SK-N-SH (cell line): ENCODE measurements at regions not wholly inside any gene's neighbourhood (a gene's known extent, or its start where the extent isn't known, plus 50 kb on each side); places are given as distances from the start of the nearest gene placed in this dataset.

ENCODE experiments used
- CTCF ChIA-PET: fragments of 300-600, 350-600 bp; formaldehyde crosslinking; extraction: SDS; loops from one replicate; lab custom pipeline; 2021; lab: Yijun Ruan, JAX
- POLR2A ChIA-PET: fragments of 350-600 bp; sonication (Branson Sonifier 250); formaldehyde crosslinking; extraction: SDS; loops from one replicate; lab custom pipeline; 2020; ENCODE audit warnings: antibody characterized with exemption, inconsistent platforms; lab: Yijun Ruan, JAX
- DNase-seq: peaks from one replicate; pipeline ENCODE4 v3.0.0; 2012
- H2AFZ ChIP-seq: fragments of 200-600 bp; sonication (generic); 2 replicates; pipeline ENCODE4 v1.8.1; 2016; ENCODE audit warnings: antibody characterized with exemption, mild to moderate bottlenecking, low read depth
- H3F3A ChIP-seq: fragments of 200-600 bp; sonication (generic); replicated peaks from 2 replicates; pipeline ENCODE3; 2016; ENCODE audit warnings: antibody characterized with exemption, mild to moderate bottlenecking; ENCODE audit not compliant: insufficient read depth
- H3K27ac ChIP-seq, 2 experiments: fragments of 200-500 bp in 1 of 2; fragments of 200-600 bp in 1 of 2; sonication (Bioruptor generic) in 1 of 2; sonication (generic), shearing (Covaris generic) in 1 of 2; 2 replicates each; pipeline versions ENCODE4 v1.5.1 to v1.6.1; 2014 to 2016; ENCODE audit warnings: low read depth in 2 of 2, inconsistent platforms in 1 of 2, low read length in 1 of 2, mild to moderate bottlenecking in 1 of 2, mixed read lengths in 1 of 2
- H3K27me3 ChIP-seq: fragments of 200-600 bp; sonication (generic), shearing (Covaris generic); 2 replicates; pipeline ENCODE4 v1.6.1; 2016; ENCODE audit warnings: mixed run types; ENCODE audit not compliant: insufficient read depth
- H3K36me3 ChIP-seq, 2 experiments: fragments of 200-500 bp in 1 of 2; fragments of 200-600 bp in 1 of 2; sonication (Bioruptor generic) in 1 of 2; sonication (generic) in 1 of 2; replicated peaks in 1 of 2; 2 replicates each; pipeline versions ENCODE3 to v1.5.1; 2014 to 2016; ENCODE audit warnings: low read length in 1 of 2, mild to moderate bottlenecking in 1 of 2; ENCODE audit not compliant: insufficient read depth in 2 of 2, control insufficient read depth in 1 of 2
- H3K4me1 ChIP-seq, 2 experiments: fragments of 200-500 bp in 1 of 2; fragments of 200-600 bp in 1 of 2; sonication (Bioruptor generic) in 1 of 2; sonication (generic), shearing (Covaris generic) in 1 of 2; 2 replicates each; pipeline versions ENCODE4 v1.5.1 to v1.6.1; 2014 to 2016; ENCODE audit warnings: low read depth in 1 of 2, low read length in 1 of 2, mixed run types in 1 of 2; ENCODE audit not compliant: insufficient read depth in 2 of 2, control insufficient read depth in 1 of 2
- H3K4me2 ChIP-seq: fragments of 200-600 bp; sonication (generic), shearing (Covaris generic); 2 replicates; pipeline ENCODE4 v1.6.1; 2017; ENCODE audit warnings: mixed run types
- H3K4me3 ChIP-seq, 2 experiments: fragments of 200-500 bp in 1 of 2; fragments of 200-600 bp in 1 of 2; sonication (Bioruptor generic) in 1 of 2; sonication (generic), shearing (Covaris generic) in 1 of 2; 2 replicates each; pipeline versions ENCODE4 v1.5.1 to v1.8.1; 2014 to 2016; ENCODE audit warnings: low read depth in 2 of 2, inconsistent platforms in 1 of 2, low read length in 1 of 2, mild to moderate bottlenecking in 1 of 2, mixed read lengths in 1 of 2, moderate library complexity in 1 of 2
- H3K79me2 ChIP-seq: fragments of 200-600 bp; sonication (generic); 2 replicates; pipeline ENCODE4 v1.8.1; 2017; ENCODE audit warnings: mild to moderate bottlenecking; ENCODE audit not compliant: insufficient read depth
- H3K9ac ChIP-seq: fragments of 200-600 bp; sonication (generic); 2 replicates; pipeline ENCODE4 v1.6.1; 2017; ENCODE audit warnings: mixed run types
- H3K9me2 ChIP-seq: fragments of 200-600 bp; sonication (generic); 2 replicates; pipeline ENCODE4 v1.6.1; 2017; ENCODE audit warnings: mixed run types
- H3K9me3 ChIP-seq: fragments of 200-600 bp; sonication (generic); 2 replicates; pipeline ENCODE4 v1.6.1; 2017; ENCODE audit warnings: mixed run types, mild to moderate bottlenecking, moderate library complexity
- H4K20me1 ChIP-seq: fragments of 200-600 bp; sonication (generic); 2 replicates; pipeline ENCODE4 v1.6.1; 2017; ENCODE audit warnings: mild to moderate bottlenecking, mixed run types; ENCODE audit not compliant: insufficient read depth
- CHD2 ChIP-seq: fragments of 150-350 bp; IDR thresholded peaks from 2 replicates; pipeline ENCODE4 v1.6.1; 2018; ENCODE audit warnings: low read length; ENCODE audit not compliant: partially characterized antibody
- CTCF ChIP-seq: fragments of 200-600 bp; sonication (generic); IDR thresholded peaks from 2 replicates; pipeline ENCODE4 v1.6.1; 2017; ENCODE audit warnings: antibody characterized with exemption, mild to moderate bottlenecking, moderate library complexity
- FOXJ3 ChIP-seq: sonication (generic); formaldehyde crosslinking; IDR thresholded peaks from 2 replicates; pipeline ENCODE4 v1.5.1; 2020; ENCODE audit warnings: mild to moderate bottlenecking, missing genetic modification reagents
- GABPA ChIP-seq: IDR thresholded peaks from 2 replicates; pipeline ENCODE4 v1.4.0; 2012; ENCODE audit warnings: low read depth, mild to moderate bottlenecking
- GATA2 ChIP-seq: sonication (generic); formaldehyde crosslinking; IDR thresholded peaks from 2 replicates; pipeline ENCODE4 v1.5.0; 2020; ENCODE audit warnings: mild to moderate bottlenecking, missing genetic modification reagents
- IRF3 ChIP-seq: fragments of 150-350 bp; IDR thresholded peaks from 2 replicates; pipeline ENCODE4 v1.6.1; 2016; ENCODE audit warnings: mild to moderate bottlenecking, low read depth, low read length
- JUND ChIP-seq: IDR thresholded peaks from 2 replicates; pipeline ENCODE4 v1.4.0; 2012
- NFIC ChIP-seq: IDR thresholded peaks from 2 replicates; pipeline ENCODE4 v1.4.0; 2012; ENCODE audit warnings: borderline replicate concordance
- NRF1 ChIP-seq: IDR thresholded peaks from 2 replicates; pipeline ENCODE4 v1.6.1; 2012; ENCODE audit warnings: low read depth, mild to moderate bottlenecking, low read length
- PBX3 ChIP-seq: IDR thresholded peaks from 2 replicates; pipeline ENCODE4; 2012
- RCOR1 ChIP-seq: fragments of 150-350 bp; IDR thresholded peaks from 2 replicates; pipeline ENCODE4 v1.6.1; 2017; ENCODE audit warnings: antibody characterized with exemption, low read length
- RFX5 ChIP-seq: IDR thresholded peaks from 2 replicates; pipeline ENCODE4 v1.6.1; 2012; ENCODE audit warnings: mild to moderate bottlenecking, improper control_type of control experiment, low read length
- SIN3A ChIP-seq: IDR thresholded peaks from 2 replicates; pipeline ENCODE4 v1.6.1; 2012; ENCODE audit warnings: low read depth, mild to moderate bottlenecking, low read length, moderate library complexity, borderline replicate concordance
- SMC3 ChIP-seq: IDR thresholded peaks from 2 replicates; pipeline ENCODE4 v1.6.1; 2012; ENCODE audit warnings: low read depth, low read length, improper control_type of control experiment
- TAF1 ChIP-seq: IDR thresholded peaks from 2 replicates; pipeline ENCODE4 v1.6.1; 2012; ENCODE audit warnings: low read depth, mild to moderate bottlenecking, low read length, moderate library complexity, borderline replicate concordance
- TEAD4 ChIP-seq: IDR thresholded peaks from 2 replicates; pipeline ENCODE4 v1.4.0; 2012; ENCODE audit warnings: mild to moderate bottlenecking, borderline replicate concordance; ENCODE audit not compliant: insufficient read depth
- ZBTB33 ChIP-seq: IDR thresholded peaks from 2 replicates; pipeline ENCODE4 v1.4.0; 2012; ENCODE audit warnings: low read depth, borderline replicate concordance
- WGBS: methylation state at CpG from one replicate; pipeline ENCODE4 v1.1.6; 2017; ENCODE audit warnings: low lambda C conversion rate; 5-methylcytosine and 5-hydroxymethylcytosine counted together

- H3K4me3 ChIP-seq: no peak overlapping the region
- no peaks in the 10 kb centered on the region for H3K36me3 ChIP-seq
- CTCF ChIA-PET: interaction anchor here (0.9 kb wide), 1 partner anchor 10 kb away, joined by 3 read pairs; no protein-coding TSS in a partner anchor
- no peak overlapping the region for H3K9ac ChIP-seq
- H3K27me3 ChIP-seq: no peaks in the 10 kb centered on the region
- DNase-seq: no peak
- no peak overlapping the region for H2AFZ ChIP-seq
- no peaks in the 10 kb centered on the region; a peak in 1 of 4 replicates for H3K4me1 ChIP-seq
- TF ChIP-seq GATA2 (CRISPR knock-in tag): no peak
- no peak for TF ChIP-seq RFX5
- TF ChIP-seq, all 33 proteins: peak for 0
- Histone ChIP-seq H3K4me2 (no peak overlapping the region), H3K27ac (no peak overlapping the region), H3K9me2 (no peaks in the 10 kb centered on the region), H4K20me1 (no peaks in the 10 kb centered on the region), H3F3A (no peaks in the 10 kb centered on the region), H3K9me3 (no peaks in the 10 kb centered on the region), H3K79me2 (no peaks in the 10 kb centered on the region)
- 20% methylated on average over 7 of the region's 7 CpGs for WGBS
- POLR2A ChIA-PET: no interaction called here
Observed at GRCh38 chr2:60331115-60331809, 222.2 kb downstream of the BCL11A start.

- Histone ChIP-seq H3K9ac (no peak overlapping the region), H3K4me1 (no peaks in the 10 kb centered on the region; a peak in 1 of 4 replicates), H3K4me2 (no peak overlapping the region), H3K36me3 (no peaks in the 10 kb centered on the region), H3K9me3 (no peaks in the 10 kb centered on the region), H4K20me1 (no peaks in the 10 kb centered on the region), H3K9me2 (no peaks in the 10 kb centered on the region), H3K27me3 (no peaks in the 10 kb centered on the region), H3F3A (no peaks in the 10 kb centered on the region), H3K4me3 (no peak overlapping the region), H3K79me2 (no peaks in the 10 kb centered on the region), H3K27ac (no peak overlapping the region), H2AFZ (no peak overlapping the region)
- CTCF ChIA-PET: interaction anchor here (0.7 kb wide), 1 partner anchor 14 kb away, joined by 3 read pairs; no protein-coding TSS in a partner anchor
- DNase-seq: no peak
- WGBS: 49% methylated on average over 3 of the region's 3 CpGs
- POLR2A ChIA-PET: no interaction called here
- TF ChIP-seq JUND (no peak), SMC3 (no peak), RFX5 (no peak), CTCF (no peak), CHD2 (no peak), NFIC (no peak), PBX3 (no peak), IRF3 (no peak), FOXJ3 (CRISPR knock-in tag) (no peak), GABPA (no peak), ZBTB33 (no peak), TEAD4 (no peak), SIN3A (no peak), TAF1 (no peak), NRF1 (no peak), RCOR1 (no peak)
Observed at GRCh38 chr2:60329225-60329624, 224.2 kb downstream of the BCL11A start.
